ENCODE measurements at regions not wholly inside any gene's neighbourhood (a gene's known extent, or its start where the extent isn't known, plus 50 kb on each side); places are given as distances from the start of the nearest gene placed in this dataset.

GRCh38 chr6:122075084-122075838 is 324.2 kb upstream of the HSF2 start:
- Histone ChIP-seq H3K9ac (ENCODE audit: control insufficient read depth, insufficient read depth, low read length) (no peak overlapping the region), H3K27me3 (replicated peaks in 1 of 2; ENCODE audit: control insufficient read depth in 2 of 2, insufficient read depth in 2 of 2, low read length in 1 of 2) (no peaks in the 10 kb centered on the region), H3K9me3 (replicated peaks; ENCODE audit: control insufficient read depth, insufficient read depth, low read length) (no peaks in the 10 kb centered on the region), H3K4me3 (no peak overlapping the region), H3K4me2 (ENCODE audit: control insufficient read depth, insufficient read depth) (no peak overlapping the region), H3K4me1 (ENCODE audit: control insufficient read depth, insufficient read depth, low read length) (no peaks in the 10 kb centered on the region), H2AFZ (ENCODE audit: control insufficient read depth, low read depth, low read length) (no peak overlapping the region), H3K27ac (ENCODE audit: control insufficient read depth, insufficient read depth) (no peak overlapping the region), H3K36me3 (ENCODE audit: control insufficient read depth in 2 of 2, insufficient read depth in 2 of 2, low read length in 1 of 2) (no peaks in the 10 kb centered on the region), H3K79me2 (ENCODE audit: control insufficient read depth, insufficient read depth, low read length) (no peaks in the 10 kb centered on the region), H4K20me1 (ENCODE audit: control insufficient read depth, insufficient read depth) (no peaks in the 10 kb centered on the region)
- DNase-seq (ENCODE audit: low read depth, low spot score) (no peak), FAIRE-seq (no peak), ATAC-seq (no peak)
- BruUV-seq (replicated peaks): no TSS peak
- TF ChIP-seq SIN3A (IDR thresholded peaks at IDR 0.05; ENCODE audit: low read depth, low read length) (no peak), IRF3 (IDR thresholded peaks at IDR 0.05) (no peak), IRF5 (IDR thresholded peaks at IDR 0.05; ENCODE audit: borderline replicate concordance) (no peak), RELB (IDR thresholded peaks at IDR 0.05; ENCODE audit: low read depth) (no peak), MTA2 (IDR thresholded peaks at IDR 0.05; ENCODE audit: low read depth) (no peak), KDM1A (IDR thresholded peaks at IDR 0.05; ENCODE audit: borderline replicate concordance) (no peak), BCL11A (IDR thresholded peaks at IDR 0.05; ENCODE audit: low read depth, low read length) (no peak), RB1 (IDR thresholded peaks at IDR 0.05; ENCODE audit: borderline replicate concordance) (no peak), ZNF687 (IDR thresholded peaks at IDR 0.05) (no peak), HDAC6 (IDR thresholded peaks at IDR 0.05; ENCODE audit: unreplicated experiment) (no peak), PRDM15 (CRISPR knock-in tag; IDR thresholded peaks at IDR 0.05) (no peak), ZNF24 (IDR thresholded peaks at IDR 0.05) (no peak), CBX5 (IDR thresholded peaks at IDR 0.05; ENCODE audit: low read depth) (no peak)
- POLR2A ChIA-PET: no interaction called here
- in situ Hi-C loops (cut with MboI) (no loop called here), intact Hi-C loops (cut with micrococcal nuclease; ENCODE audit: unreplicated experiment) (no loop called here)
- RAD21 ChIA-PET (ENCODE audit: unreplicated experiment): no interaction called here
- CTCF ChIA-PET: no interaction called here
- SMC1A ChIA-PET (ENCODE audit: uncharacterized antibody, unreplicated experiment): no interaction called here

Measured in GM12878 (cell line).